HG02642 (cell line): ENCODE measurements at regions not wholly inside any gene's neighbourhood (a gene's known extent, or its start where the extent isn't known, plus 50 kb on each side); places are given as distances from the start of the nearest gene placed in this dataset.
A peak's percentile ranks its signal among the peaks of the same experiment; 100 is the strongest.
"Not testable (repeated sequence)": the region's sequence is repeated elsewhere in the genome, so short reads cannot be mapped to it uniquely, and the experiment has no call there.

Experiments
- ATAC-seq: cut with Tn5 transposase; IDR thresholded peaks from one replicate; pipeline ENCODE4 v1.9.1; 2021; ENCODE audit warnings: mild to moderate bottlenecking; ENCODE audit not compliant: unreplicated experiment, poor library complexity

GRCh38 chr7:32694182-32694581 lies 197.4 kb downstream of the KBTBD2 start:
- no peak for ATAC-seq

- ATAC-seq: peak; percentile 84
These were observed 196.9 kb downstream of the AVL9 start for GRCh38 chr7:32691965-32692815.

GRCh38 chr7:32688092-32688491 lies 192.8 kb downstream of the AVL9 start:
- not testable (repeated sequence) for ATAC-seq

GRCh38 chr7:32681174-32681518 lies 185.9 kb downstream of the AVL9 start:
- ATAC-seq: no peak

GRCh38 chr7:32680259-32681173 lies 185.2 kb downstream of the AVL9 start:
- ATAC-seq: no peak

GRCh38 chr7:32679192-32679591 lies 183.9 kb downstream of the AVL9 start:
- ATAC-seq: no peak

GRCh38 chr7:32677593-32677992 lies 182.3 kb downstream of the AVL9 start:
- ATAC-seq: no peak

- ATAC-seq: no peak
These were observed 181.1 kb downstream of the AVL9 start for GRCh38 chr7:32676249-32676941.

- ATAC-seq: no peak
These were observed 178.1 kb downstream of the AVL9 start for GRCh38 chr7:32673275-32673983.

- ATAC-seq: no peak
These were observed 175.1 kb downstream of the AVL9 start for GRCh38 chr7:32670110-32671025.

- ATAC-seq: not testable (repeated sequence)
These were observed 174.0 kb downstream of the AVL9 start for GRCh38 chr7:32669173-32669870.

- not testable (repeated sequence) for ATAC-seq
These were observed 173.3 kb downstream of the AVL9 start for GRCh38 chr7:32668387-32669097.

GRCh38 chr7:32667586-32667985 lies 172.3 kb downstream of the AVL9 start:
- ATAC-seq: not testable (repeated sequence)

GRCh38 chr7:32663805-32664211 lies 168.5 kb downstream of the AVL9 start:
- not testable (repeated sequence) for ATAC-seq

GRCh38 chr7:32662509-32662908 lies 167.2 kb downstream of the AVL9 start:
- not testable (repeated sequence) for ATAC-seq

GRCh38 chr7:32661929-32662328 lies 166.6 kb downstream of the AVL9 start:
- no peak for ATAC-seq

GRCh38 chr7:32661501-32661900 lies 166.2 kb downstream of the AVL9 start:
- ATAC-seq: no peak

GRCh38 chr7:32660936-32661335 lies 165.6 kb downstream of the AVL9 start:
- no peak for ATAC-seq
